Naive thymus-derived CD4-positive, alpha-beta T cell (primary cell): ENCODE measurements at regions not wholly inside any gene's neighbourhood (a gene's known extent, or its start where the extent isn't known, plus 50 kb on each side); places are given as distances from the start of the nearest gene placed in this dataset.

Source experiments
- ATAC-seq: fragments of 150-1000 bp; cut with Tn5 transposase; 2 replicates; pipeline ENCODE4 v1.10.0; 2021; ENCODE audit warnings: mild to moderate bottlenecking, moderate library complexity
- CTCF ChIA-PET: fragments of 350-600 bp; sonication (Branson Sonifier 250); formaldehyde crosslinking; loops from one replicate; lab custom pipeline; 2021; ENCODE audit warnings: antibody characterized with exemption; lab: Charles Lee
- POLR2A ChIA-PET: fragments of 350-600 bp; sonication (Branson Sonifier 250); formaldehyde crosslinking; loops from one replicate; lab custom pipeline; 2021; ENCODE audit warnings: antibody characterized with exemption, inconsistent platforms; lab: Charles Lee
- DNase-seq, 9 donors: peaks; one replicate each; pipeline versions ENCODE4 v3.0.0 to v3.0.0-alpha.2; 2020 to 2022; ENCODE audit warnings: mixed read lengths in 1 of 9
- H3K27ac ChIP-seq: one replicate; pipeline ENCODE4 v1.7.0; 2013; ENCODE audit warnings: mild to moderate bottlenecking, low read depth, low read length, moderate library complexity
- H3K27me3 ChIP-seq, 2 donors: one replicate each; pipeline ENCODE4 v1.7.0; 2013; ENCODE audit warnings: low read length in 2 of 2, mild to moderate bottlenecking in 2 of 2, moderate library complexity in 2 of 2; ENCODE audit not compliant: control insufficient read depth in 2 of 2, insufficient read depth in 2 of 2
- H3K36me3 ChIP-seq, 3 experiments: 1 replicate in 2 of 3; 2 replicates in 1 of 3; pipeline ENCODE4 v1.7.0; 2013; ENCODE audit warnings: low read length in 3 of 3, mild to moderate bottlenecking in 3 of 3, moderate library complexity in 1 of 3; ENCODE audit not compliant: insufficient read depth in 3 of 3, control insufficient read depth in 2 of 3
- H3K4me1 ChIP-seq, 2 donors: one replicate each; pipeline ENCODE4 v1.7.0; 2013; ENCODE audit warnings: low read length in 2 of 2, mild to moderate bottlenecking in 2 of 2, moderate library complexity in 1 of 2; ENCODE audit not compliant: control insufficient read depth in 2 of 2, insufficient read depth in 2 of 2
- H3K4me3 ChIP-seq: 2 replicates; pipeline ENCODE4 v1.7.0; 2013; ENCODE audit warnings: mild to moderate bottlenecking, low read length
- H3K9me3 ChIP-seq, 3 experiments: 1 replicate in 2 of 3; 2 replicates in 1 of 3; pipeline ENCODE4 v1.7.0; 2013; ENCODE audit warnings: low read length in 3 of 3; ENCODE audit not compliant: control insufficient read depth in 2 of 3
- H3K27ac Mint-ChIP-seq, 9 donors: one replicate each; pipeline ENCODE4 v1.8.0; 2020 to 2022; ENCODE audit warnings: mixed read lengths in 9 of 9, mild to moderate bottlenecking in 8 of 9, moderate library complexity in 5 of 9, inconsistent platforms in 2 of 9
- H3K27me3 Mint-ChIP-seq, 5 donors: one replicate each; pipeline ENCODE4 v1.8.0; 2021 to 2022; ENCODE audit warnings: mixed read lengths in 5 of 5, mild to moderate bottlenecking in 1 of 5
- H3K36me3 Mint-ChIP-seq, 5 donors: one replicate each; pipeline ENCODE4 v1.8.0; 2020 to 2022; ENCODE audit warnings: mixed read lengths in 5 of 5, mild to moderate bottlenecking in 3 of 5, inconsistent platforms in 1 of 5
- H3K4me1 Mint-ChIP-seq, 7 donors: one replicate each; pipeline ENCODE4 v1.8.0; 2020 to 2022; ENCODE audit warnings: mixed read lengths in 7 of 7, mild to moderate bottlenecking in 3 of 7, inconsistent platforms in 1 of 7
- H3K4me3 Mint-ChIP-seq, 10 donors: one replicate each; pipeline ENCODE4 v1.8.0; 2020 to 2022; ENCODE audit warnings: mild to moderate bottlenecking in 10 of 10, mixed read lengths in 10 of 10, moderate library complexity in 6 of 10, inconsistent platforms in 2 of 10
- H3K9me3 Mint-ChIP-seq, 11 donors: one replicate each; pipeline ENCODE4 v1.8.0; 2020 to 2022; ENCODE audit warnings: mixed read lengths in 11 of 11, mild to moderate bottlenecking in 4 of 11, inconsistent platforms in 1 of 11, moderate library complexity in 1 of 11
- intact Hi-C, 2 donors: fragments of 100-400 bp; cut with micrococcal nuclease; formaldehyde crosslinking; loops; one replicate each; pipeline ENCODE4 v1.15.1; 2023

GRCh38 chr13:84500016-84500415 is 617.7 kb upstream of the SLITRK1 start:
- H3K4me3 Mint-ChIP-seq, result no peak overlapping the region

GRCh38 chr13:84497613-84498012 is 615.3 kb upstream of the SLITRK1 start:
- Mint-ChIP-seq H3K9me3 (peaks cover 0 to 10% (median 4%) of the 10 kb centered on the region in 11 donors), H3K27ac (no peak overlapping the region), H3K27me3 (no peaks in the 10 kb centered on the region), H3K36me3 (no peaks in the 10 kb centered on the region), H3K4me3 (no peak overlapping the region), H3K4me1 (no peaks in the 10 kb centered on the region)
- H3K27ac ChIP-seq, result no peak overlapping the region
- intact Hi-C loops, result no loop called here
- ChIA-PET POLR2A (no interaction called here), CTCF (interaction anchor here (0.7 kb wide), 1 partner anchor 44 kb away, joined by 3 read pairs; no protein-coding TSS in a partner anchor)
- H3K36me3 ChIP-seq, result no peaks in the 10 kb centered on the region
- H3K9me3 ChIP-seq, result no peaks in the 10 kb centered on the region
- no peak for ATAC-seq
- no peaks in the 10 kb centered on the region for H3K4me1 ChIP-seq
- H3K27me3 ChIP-seq, result no peaks in the 10 kb centered on the region
- no peak for DNase-seq
- no peak overlapping the region for H3K4me3 ChIP-seq

More at GRCh38 chr13:84500016-84500415, 617.7 kb upstream of the SLITRK1 start:
- no peaks in the 10 kb centered on the region for H3K27me3 Mint-ChIP-seq
- H3K9me3 Mint-ChIP-seq, result peaks cover 0 to 13% (median 6%) of the 10 kb centered on the region in 11 donors
- CTCF ChIA-PET, result no interaction called here
- no peak overlapping the region for H3K27ac Mint-ChIP-seq
- H3K4me3 ChIP-seq, result no peak overlapping the region
- no peaks in the 10 kb centered on the region for H3K4me1 ChIP-seq
- no peak for DNase-seq
- H3K4me1 Mint-ChIP-seq, result no peaks in the 10 kb centered on the region
- H3K27me3 ChIP-seq, result no peaks in the 10 kb centered on the region
- POLR2A ChIA-PET, result no interaction called here
- H3K9me3 ChIP-seq, result no peaks in the 10 kb centered on the region
- intact Hi-C loops, result no loop called here
- H3K36me3 ChIP-seq, result no peaks in the 10 kb centered on the region
- H3K27ac ChIP-seq, result no peak overlapping the region
- no peak for ATAC-seq
- H3K36me3 Mint-ChIP-seq, result no peaks in the 10 kb centered on the region

GRCh38 chr13:84491952-84492351 is 609.7 kb upstream of the SLITRK1 start:
- Mint-ChIP-seq H3K27me3 (no peaks in the 10 kb centered on the region), H3K4me3 (no peak overlapping the region), H3K27ac (no peak overlapping the region), H3K4me1 (no peaks in the 10 kb centered on the region), H3K36me3 (no peaks in the 10 kb centered on the region), H3K9me3 (peaks cover 0 to 4% (median 0%) of the 10 kb centered on the region in 11 donors)
- POLR2A ChIA-PET, result no interaction called here
- Histone ChIP-seq H3K4me3 (no peak overlapping the region), H3K4me1 (no peaks in the 10 kb centered on the region), H3K27ac (no peak overlapping the region), H3K27me3 (no peaks in the 10 kb centered on the region), H3K36me3 (no peaks in the 10 kb centered on the region), H3K9me3 (no peaks in the 10 kb centered on the region)
- ATAC-seq (no peak), DNase-seq (no peak)
- intact Hi-C loops, result no loop called here
- CTCF ChIA-PET, result no interaction called here

- H3K9me3 ChIP-seq, result no peaks in the 10 kb centered on the region
- no peaks in the 10 kb centered on the region for H3K36me3 Mint-ChIP-seq
- ATAC-seq (no peak), DNase-seq (no peak)
- no peaks in the 10 kb centered on the region for H3K27me3 ChIP-seq
- H3K4me1 ChIP-seq, result no peaks in the 10 kb centered on the region
- POLR2A ChIA-PET, result no interaction called here
- peaks cover 0 to 9% (median 0%) of the 10 kb centered on the region in 11 donors for H3K9me3 Mint-ChIP-seq
- no peak overlapping the region for H3K27ac ChIP-seq
- H3K27ac Mint-ChIP-seq, result no peak overlapping the region
- CTCF ChIA-PET, result no interaction called here
- no peak overlapping the region for H3K4me3 ChIP-seq
- no peaks in the 10 kb centered on the region for H3K27me3 Mint-ChIP-seq
- H3K4me3 Mint-ChIP-seq, result no peak overlapping the region
- no peaks in the 10 kb centered on the region for H3K36me3 ChIP-seq
- no peaks in the 10 kb centered on the region for H3K4me1 Mint-ChIP-seq
- intact Hi-C loops, result no loop called here
Measured at GRCh38 chr13:84487752-84488151, 605.5 kb upstream of the SLITRK1 start.

- H3K27me3 Mint-ChIP-seq, result no peaks in the 10 kb centered on the region
- no peak for DNase-seq
- intact Hi-C loops, result no loop called here
- Histone ChIP-seq H3K9me3 (no peaks in the 10 kb centered on the region), H3K4me1 (no peaks in the 10 kb centered on the region), H3K27ac (no peak overlapping the region), H3K27me3 (no peaks in the 10 kb centered on the region), H3K36me3 (no peaks in the 10 kb centered on the region), H3K4me3 (no peak overlapping the region)
- no peaks in the 10 kb centered on the region for H3K36me3 Mint-ChIP-seq
- H3K4me1 Mint-ChIP-seq, result no peaks in the 10 kb centered on the region
- no peak for ATAC-seq
- H3K27ac Mint-ChIP-seq, result no peak overlapping the region
- ChIA-PET CTCF (interaction anchor here (0.6 kb wide), 1 partner anchor 876 kb away, joined by 4 read pairs; no protein-coding TSS in a partner anchor), POLR2A (no interaction called here)
- no peak overlapping the region for H3K4me3 Mint-ChIP-seq
- peaks cover 0 to 16% (median 1%) of the 10 kb centered on the region in 11 donors for H3K9me3 Mint-ChIP-seq
Measured at GRCh38 chr13:84481958-84482357, 599.7 kb upstream of the SLITRK1 start.

- DNase-seq, result no peak
- Mint-ChIP-seq H3K36me3 (no peaks in the 10 kb centered on the region), H3K27ac (no peak overlapping the region), H3K27me3 (no peaks in the 10 kb centered on the region), H3K4me3 (no peak overlapping the region), H3K4me1 (no peaks in the 10 kb centered on the region), H3K9me3 (peaks cover 0 to 14% (median 5%) of the 10 kb centered on the region in 11 donors)
- no peaks in the 10 kb centered on the region for H3K36me3 ChIP-seq
- no peak overlapping the region for H3K27ac ChIP-seq
- ATAC-seq, result no peak
- H3K27me3 ChIP-seq, result no peaks in the 10 kb centered on the region
- CTCF ChIA-PET, result no interaction called here
- intact Hi-C loops, result no loop called here
- no peak overlapping the region for H3K4me3 ChIP-seq
- no peaks in the 10 kb centered on the region for H3K9me3 ChIP-seq
- H3K4me1 ChIP-seq, result no peaks in the 10 kb centered on the region
- POLR2A ChIA-PET, result no interaction called here
Measured at GRCh38 chr13:84479656-84480055, 597.4 kb upstream of the SLITRK1 start.

GRCh38 chr13:84470528-84470927 is 588.3 kb upstream of the SLITRK1 start:
- ChIA-PET POLR2A (no interaction called here), CTCF (no interaction called here)
- Mint-ChIP-seq H3K4me3 (no peak overlapping the region), H3K9me3 (peaks cover 0 to 7% (median 2%) of the 10 kb centered on the region in 11 donors), H3K36me3 (no peaks in the 10 kb centered on the region), H3K27me3 (no peaks in the 10 kb centered on the region), H3K27ac (no peak overlapping the region), H3K4me1 (no peaks in the 10 kb centered on the region)
- Histone ChIP-seq H3K4me3 (no peak overlapping the region), H3K36me3 (no peaks in the 10 kb centered on the region), H3K27me3 (no peaks in the 10 kb centered on the region), H3K27ac (no peak overlapping the region), H3K9me3 (no peaks in the 10 kb centered on the region), H3K4me1 (no peaks in the 10 kb centered on the region)
- ATAC-seq (no peak), DNase-seq (no peak)
- intact Hi-C loops, result no loop called here
